PC-9 (cell line): ENCODE measurements at regions not wholly inside any gene's neighbourhood (a gene's known extent, or its start where the extent isn't known, plus 50 kb on each side); places are given as distances from the start of the nearest gene placed in this dataset.

Experiments used
- BruUV-seq: library from RNA; stranded (reverse); fragments of 400-500 nt; replicated peaks from 2 replicates; lab custom pipeline; 2021; lab: Mats Ljungman, UMichigan
- CTCF ChIA-PET: fragments of 300-600 bp; sonication (Branson Sonifier 250); formaldehyde crosslinking; loops from one replicate; lab custom pipeline; 2022; ENCODE audit warnings: antibody characterized with exemption; lab: Charles Lee
- POLR2A ChIA-PET: fragments of 300-600 bp; sonication (Branson Sonifier 250); formaldehyde crosslinking; loops from one replicate; lab custom pipeline; 2022; ENCODE audit warnings: antibody characterized with exemption; ENCODE audit not compliant: unreplicated experiment; lab: Charles Lee
- DNase-seq, 2 experiments: peaks; one replicate each; pipeline versions ENCODE4 v3.0.0 to v3.0.0-alpha.2; 2015 to 2022; ENCODE audit warnings: mixed read lengths in 1 of 2
- H2AFZ ChIP-seq: fragments of 200-600 bp; sonication (generic); 2 replicates; pipeline ENCODE4 v1.8.1; 2017; ENCODE audit warnings: antibody characterized with exemption
- H3F3A ChIP-seq: fragments of 200-600 bp; sonication (generic); 2 replicates; pipeline ENCODE4 v1.8.1; 2017; ENCODE audit warnings: antibody characterized with exemption, mild to moderate bottlenecking, low read depth; ENCODE audit not compliant: insufficient read depth
- H3K27ac ChIP-seq: fragments of 200-600 bp; sonication (generic); 2 replicates; pipeline ENCODE4 v1.6.1; 2016; ENCODE audit warnings: mixed run types
- H3K27me3 ChIP-seq: fragments of 200-600 bp; sonication (generic); 2 replicates; pipeline ENCODE4 v1.6.1; 2016; ENCODE audit warnings: low read depth, mixed run types; ENCODE audit not compliant: insufficient read depth
- H3K36me3 ChIP-seq: fragments of 200-600 bp; sonication (generic); 2 replicates; pipeline ENCODE4 v1.6.1; 2016; ENCODE audit warnings: low read depth, mixed run types
- H3K4me1 ChIP-seq: fragments of 200-600 bp; sonication (generic); replicated peaks from 2 replicates; pipeline ENCODE4 v1.6.1; 2016; ENCODE audit warnings: mixed run types; ENCODE audit not compliant: insufficient read depth
- H3K4me2 ChIP-seq: fragments of 200-600 bp; sonication (generic); 2 replicates; pipeline ENCODE4 v1.6.1; 2017; ENCODE audit warnings: mixed run types
- H3K4me3 ChIP-seq: fragments of 200-600 bp; sonication (generic); 2 replicates; pipeline ENCODE4 v1.6.1; 2016; ENCODE audit warnings: mixed run types
- H3K79me2 ChIP-seq: fragments of 200-600 bp; sonication (generic); 2 replicates; pipeline ENCODE4 v1.6.1; 2017; ENCODE audit warnings: low read depth, mixed run types
- H3K9me2 ChIP-seq: fragments of 200-600 bp; sonication (generic); 2 replicates; pipeline ENCODE4 v1.8.1; 2017; ENCODE audit warnings: mild to moderate bottlenecking; ENCODE audit not compliant: insufficient read depth
- H3K9me3 ChIP-seq: fragments of 200-600 bp; sonication (generic); 2 replicates; pipeline ENCODE4 v1.8.1; 2016; ENCODE audit warnings: low read depth; ENCODE audit not compliant: insufficient read depth
- H4K20me1 ChIP-seq: fragments of 200-600 bp; sonication (generic); 2 replicates; pipeline ENCODE4 v1.8.1; 2017; ENCODE audit not compliant: insufficient read depth
- CTCF ChIP-seq: fragments of 200-600 bp; sonication (generic); conservative IDR thresholded peaks from 2 replicates; pipeline ENCODE4 v1.6.1; 2017; ENCODE audit warnings: mixed run types, antibody characterized with exemption, mild to moderate bottlenecking, moderate library complexity
- EZH2 ChIP-seq: fragments of 200-600 bp; sonication (generic); IDR thresholded peaks from 2 replicates; pipeline ENCODE4 v1.8.0; 2017; ENCODE audit warnings: antibody characterized with exemption, low read depth
- intact Hi-C: fragments of 100-400 bp; cut with micrococcal nuclease; formaldehyde crosslinking; loops from one replicate; pipeline ENCODE4 v1.10.0; 2022; ENCODE audit not compliant: unreplicated experiment

GRCh38 chr7:81098213-81098612 is 179.4 kb upstream of the SEMA3C start:
- Histone ChIP-seq H3K4me2 (no peak overlapping the region), H3K79me2 (no peaks in the 10 kb centered on the region)

GRCh38 chr7:81094952-81095351 is 176.1 kb upstream of the SEMA3C start:
- no peaks in the 10 kb centered on the region for H3K9me3 ChIP-seq
- H2AFZ ChIP-seq = no peak overlapping the region
- no peak overlapping the region for H3K4me2 ChIP-seq
- H3K4me3 ChIP-seq = no peak overlapping the region
- H3K4me1 ChIP-seq = no peaks in the 10 kb centered on the region
- H4K20me1 ChIP-seq = no peaks in the 10 kb centered on the region
- no peaks in the 10 kb centered on the region for H3F3A ChIP-seq
- no peaks in the 10 kb centered on the region for H3K9me2 ChIP-seq
- H3K36me3 ChIP-seq = no peaks in the 10 kb centered on the region
- no peak overlapping the region for H3K27ac ChIP-seq
- TF ChIP-seq EZH2 (no peak), CTCF (no peak)
- no peaks in the 10 kb centered on the region for H3K27me3 ChIP-seq
- DNase-seq = no peak
- CTCF ChIA-PET = no interaction called here
- intact Hi-C loops = no loop called here
- no TSS peak for BruUV-seq
- H3K79me2 ChIP-seq = no peaks in the 10 kb centered on the region
- POLR2A ChIA-PET = no interaction called here

More at GRCh38 chr7:81098213-81098612, 179.4 kb upstream of the SEMA3C start:
- no TSS peak for BruUV-seq
- Histone ChIP-seq H3K36me3 (no peaks in the 10 kb centered on the region), H3K9me2 (no peaks in the 10 kb centered on the region), H3K27me3 (no peaks in the 10 kb centered on the region), H4K20me1 (no peaks in the 10 kb centered on the region), H3K4me1 (no peaks in the 10 kb centered on the region), H2AFZ (no peak overlapping the region), H3K27ac (no peak overlapping the region), H3K4me3 (no peak overlapping the region), H3K9me3 (no peaks in the 10 kb centered on the region), H3F3A (no peaks in the 10 kb centered on the region)
- DNase-seq = no peak
- TF ChIP-seq EZH2 (no peak), CTCF (no peak)
- intact Hi-C loops = no loop called here
- ChIA-PET CTCF (no interaction called here), POLR2A (no interaction called here)

GRCh38 chr7:81081616-81082015 is 162.8 kb upstream of the SEMA3C start:
- Histone ChIP-seq H3K27ac (no peak overlapping the region), H2AFZ (no peak overlapping the region), H3K27me3 (no peaks in the 10 kb centered on the region), H3K4me1 (no peaks in the 10 kb centered on the region), H3K9me2 (no peaks in the 10 kb centered on the region), H3K4me2 (no peak overlapping the region), H3K36me3 (no peaks in the 10 kb centered on the region), H3F3A (no peaks in the 10 kb centered on the region), H4K20me1 (no peaks in the 10 kb centered on the region), H3K9me3 (peaks cover 13% of the 10 kb centered on the region), H3K79me2 (no peaks in the 10 kb centered on the region), H3K4me3 (no peak overlapping the region)
- intact Hi-C loops = no loop called here
- no TSS peak for BruUV-seq
- CTCF ChIA-PET = no interaction called here
- POLR2A ChIA-PET = no interaction called here
- no peak for TF ChIP-seq EZH2
- no peak for TF ChIP-seq CTCF
- DNase-seq = no peak
